ENCODE measurements at regions not wholly inside any gene's neighbourhood (a gene's known extent, or its start where the extent isn't known, plus 50 kb on each side); places are given as distances from the start of the nearest gene placed in this dataset.

GRCh38 chr18:27661320-27662018, 476.4 kb upstream of the CHST9 start:
- H3K4me3 ChIP-seq (ENCODE audit: low read depth, poor library complexity, severe bottlenecking) = no peak overlapping the region
- DNase-seq (ENCODE audit: low spot score in 2 of 2) = no peak
- WGBS, 2 donors = 75 to 81% methylated on average over 8 of the region's 8 CpGs
- intact Hi-C loops (cut with DNase I; ENCODE audit: low total_unique reads) = no loop called here
- TF ChIP-seq POLR2A (IDR thresholded peaks at IDR 0.05) = no peak
- TF ChIP-seq, protein P1, sequence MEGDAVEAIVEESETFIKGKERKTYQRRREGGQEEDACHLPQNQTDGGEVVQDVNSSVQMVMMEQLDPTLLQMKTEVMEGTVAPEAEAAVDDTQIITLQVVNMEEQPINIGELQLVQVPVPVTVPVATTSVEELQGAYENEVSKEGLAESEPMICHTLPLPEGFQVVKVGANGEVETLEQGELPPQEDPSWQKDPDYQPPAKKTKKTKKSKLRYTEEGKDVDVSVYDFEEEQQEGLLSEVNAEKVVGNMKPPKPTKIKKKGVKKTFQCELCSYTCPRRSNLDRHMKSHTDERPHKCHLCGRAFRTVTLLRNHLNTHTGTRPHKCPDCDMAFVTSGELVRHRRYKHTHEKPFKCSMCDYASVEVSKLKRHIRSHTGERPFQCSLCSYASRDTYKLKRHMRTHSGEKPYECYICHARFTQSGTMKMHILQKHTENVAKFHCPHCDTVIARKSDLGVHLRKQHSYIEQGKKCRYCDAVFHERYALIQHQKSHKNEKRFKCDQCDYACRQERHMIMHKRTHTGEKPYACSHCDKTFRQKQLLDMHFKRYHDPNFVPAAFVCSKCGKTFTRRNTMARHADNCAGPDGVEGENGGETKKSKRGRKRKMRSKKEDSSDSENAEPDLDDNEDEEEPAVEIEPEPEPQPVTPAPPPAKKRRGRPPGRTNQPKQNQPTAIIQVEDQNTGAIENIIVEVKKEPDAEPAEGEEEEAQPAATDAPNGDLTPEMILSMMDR (IDR thresholded peaks at IDR 0.05) = no peak

DNA sequence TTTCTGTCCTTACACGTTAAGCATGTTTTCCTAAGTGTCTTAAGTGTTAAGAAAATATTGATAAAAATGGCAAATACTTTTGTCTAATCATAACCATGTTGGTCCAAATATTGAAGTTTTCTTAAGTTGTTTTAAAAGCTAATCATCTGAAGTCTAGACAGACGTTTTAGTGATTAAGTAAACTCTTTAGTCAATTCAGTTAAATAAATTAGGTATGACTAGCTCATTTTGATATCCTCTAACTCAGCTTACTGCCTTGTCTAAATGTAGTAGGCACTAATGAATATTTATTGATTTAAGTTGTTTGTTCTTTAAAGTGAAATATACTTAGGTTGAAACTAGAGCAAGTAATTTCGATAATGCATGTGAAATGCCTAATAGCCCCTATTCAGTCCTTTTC, 471.8 kb upstream of the CHST9 start:
- no peak for DNase-seq (ENCODE audit: low spot score in 2 of 2)
- 31 to 33% methylated on average over 3 of the region's 3 CpGs for WGBS, 2 donors
- no peak overlapping the region for H3K4me3 ChIP-seq (ENCODE audit: low read depth, poor library complexity, severe bottlenecking)
- intact Hi-C loops (cut with DNase I; ENCODE audit: low total_unique reads) = no loop called here
- no peak for TF ChIP-seq POLR2A (IDR thresholded peaks at IDR 0.05)
- TF ChIP-seq, protein P1 (IDR thresholded peaks at IDR 0.05) = no peak

- DNase-seq (ENCODE audit: low spot score in 2 of 2) = no peak
- WGBS, 2 donors = 46 to 48% methylated on average over 5 of the region's 5 CpGs
- intact Hi-C loops (cut with DNase I; ENCODE audit: low total_unique reads) = no loop called here
- no peak for TF ChIP-seq POLR2A (IDR thresholded peaks at IDR 0.05)
- TF ChIP-seq, protein P1 (IDR thresholded peaks at IDR 0.05) = no peak
- no peak overlapping the region for H3K4me3 ChIP-seq (ENCODE audit: low read depth, poor library complexity, severe bottlenecking)
These were observed 471.2 kb upstream of the CHST9 start for GRCh38 chr18:27656167-27656778.

- no peak overlapping the region for H3K4me3 ChIP-seq (ENCODE audit: low read depth, poor library complexity, severe bottlenecking)
These were observed 468.1 kb upstream of the CHST9 start for GRCh38 chr18:27653247-27653646.

GRCh38 chr18:27652480-27653121, 467.5 kb upstream of the CHST9 start:
- H3K4me3 ChIP-seq (ENCODE audit: low read depth, poor library complexity, severe bottlenecking) = no peak overlapping the region
- DNase-seq (ENCODE audit: low spot score in 2 of 2) = no peak
- TF ChIP-seq, protein P1 (IDR thresholded peaks at IDR 0.05) = no peak
- TF ChIP-seq POLR2A (IDR thresholded peaks at IDR 0.05) = no peak
- intact Hi-C loops (cut with DNase I; ENCODE audit: low total_unique reads) = no loop called here
- 83 to 85% methylated on average over 2 of the region's 2 CpGs for WGBS, 2 donors

More at GRCh38 chr18:27653247-27653646, 468.1 kb upstream of the CHST9 start:
- intact Hi-C loops (cut with DNase I; ENCODE audit: low total_unique reads) = no loop called here
- TF ChIP-seq POLR2A (IDR thresholded peaks at IDR 0.05) = no peak
- TF ChIP-seq, protein P1 (IDR thresholded peaks at IDR 0.05) = no peak
- no peak for DNase-seq (ENCODE audit: low spot score in 2 of 2)

Measured in lower leg skin (tissue), 4 donors.